K562 (cell line): ENCODE measurements at regions not wholly inside any gene's neighbourhood (a gene's known extent, or its start where the extent isn't known, plus 50 kb on each side); places are given as distances from the start of the nearest gene placed in this dataset.

Experiments
- BMI1 ChIP-seq: fragments of 150-350 bp; IDR thresholded peaks from 2 replicates; pipeline ENCODE4 v1.6.1; 2014; ENCODE audit warnings: low read length
- FOS ChIP-seq: IDR thresholded peaks from 3 replicates; pipeline ENCODE4 v1.6.1; 2011; ENCODE audit not compliant: insufficient read length; ENCODE audit errors: extremely low read depth
- NRF1 ChIP-seq, 2 experiments: fragments of 450-650 bp; IDR thresholded peaks in 1 of 2; conservative IDR thresholded peaks in 1 of 2; 2 replicates each; pipeline ENCODE4 v1.6.1; 2014; ENCODE audit warnings: mild to moderate bottlenecking in 2 of 2
- ZC3H8 ChIP-seq: fragments of 450-650 bp; IDR thresholded peaks from 2 replicates; pipeline ENCODE4 v1.6.1; 2017
- ZNF57 ChIP-seq: fragments of 450-650 bp; formaldehyde crosslinking; IDR thresholded peaks from 2 replicates; pipeline ENCODE4 v1.4.0; 2020; ENCODE audit warnings: mild to moderate bottlenecking, moderate library complexity
- TF ChIP-seq, protein P1 (sequence below), 3 experiments: fragments of 200-800 bp in 1 of 3; sonication (Bioruptor generic) in 1 of 3; sonication (generic) in 1 of 3; formaldehyde crosslinking in 1 of 3; IDR thresholded peaks; 2 replicates each; pipeline versions ENCODE4 v1.6.1 to v1.8.0; 2016 to 2022; ENCODE audit warnings: mild to moderate bottlenecking in 2 of 3, missing compliant biosample characterization in 2 of 3, missing genetic modification characterization in 2 of 3, missing genetic modification reagents in 1 of 3
- TF ChIP-seq, protein P2 (sequence below): sonication (generic); formaldehyde crosslinking; IDR thresholded peaks from 2 replicates; pipeline ENCODE4 v1.9.0; 2022; ENCODE audit warnings: mild to moderate bottlenecking, missing genetic modification reagents
- TF ChIP-seq, protein P3 (sequence below): fragments of 150-350 bp; conservative IDR thresholded peaks from 2 replicates; pipeline ENCODE4 v1.6.1; 2014; ENCODE audit warnings: low read length
- TF ChIP-seq, protein P4 (sequence below), 2 experiments: fragments of 450-650 bp in 1 of 2; sonication (generic) in 1 of 2; formaldehyde crosslinking in 1 of 2; IDR thresholded peaks; 2 replicates each; pipeline versions ENCODE4 v1.7.1 to v1.9.0; 2016 to 2022; ENCODE audit warnings: inconsistent platforms in 1 of 2, mild to moderate bottlenecking in 1 of 2, missing genetic modification reagents in 1 of 2
- TF ChIP-seq, protein P5 (sequence below): fragments of 450-650 bp; IDR thresholded peaks from 2 replicates; pipeline ENCODE4 v1.6.1; 2016; ENCODE audit warnings: missing biosample characterization, missing genetic modification characterization

DNA sequence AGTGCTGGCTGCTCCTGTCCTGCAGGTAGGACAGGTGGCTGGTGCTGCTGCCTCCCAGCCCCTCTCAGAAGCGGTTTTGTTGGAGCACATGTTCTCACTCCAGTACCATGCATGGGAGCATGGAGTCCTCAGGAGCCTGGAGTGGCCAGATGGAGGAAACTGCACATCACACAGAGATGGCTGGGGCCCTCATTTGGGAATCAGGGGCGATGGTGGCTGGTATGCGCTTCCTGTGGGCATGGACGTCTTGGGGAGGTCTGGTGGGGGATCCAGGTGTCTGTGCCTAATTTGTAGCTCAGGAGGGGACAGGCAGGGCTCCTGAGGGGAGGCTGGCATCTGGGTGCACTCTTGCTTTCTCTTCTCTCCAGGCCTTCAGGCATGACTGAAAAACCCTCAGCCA, 168.2 kb downstream of the KLF13 start:
- TF ChIP-seq, protein P1, sequence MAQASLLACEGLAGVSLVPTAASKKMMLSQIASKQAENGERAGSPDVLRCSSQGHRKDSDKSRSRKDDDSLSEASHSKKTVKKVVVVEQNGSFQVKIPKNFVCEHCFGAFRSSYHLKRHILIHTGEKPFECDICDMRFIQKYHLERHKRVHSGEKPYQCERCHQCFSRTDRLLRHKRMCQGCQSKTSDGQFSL (CRISPR knock-in tag; IDR thresholded peaks at IDR 0.05): no peak
- TF ChIP-seq, protein P1 (tag; IDR thresholded peaks at IDR 0.05): no peak
- TF ChIP-seq ZNF57 (CRISPR knock-in tag) (no peak), ZC3H8 (no peak), BMI1 (no peak), NRF1 (conservative IDR thresholded peaks at IDR 0.05 in 1 of 2, IDR thresholded peaks at IDR 0.05 in 1 of 2) (no peak), FOS (no peak)
- TF ChIP-seq, protein P2, sequence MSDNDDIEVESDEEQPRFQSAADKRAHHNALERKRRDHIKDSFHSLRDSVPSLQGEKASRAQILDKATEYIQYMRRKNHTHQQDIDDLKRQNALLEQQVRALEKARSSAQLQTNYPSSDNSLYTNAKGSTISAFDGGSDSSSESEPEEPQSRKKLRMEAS (CRISPR knock-in tag): no peak
- TF ChIP-seq, protein P3, sequence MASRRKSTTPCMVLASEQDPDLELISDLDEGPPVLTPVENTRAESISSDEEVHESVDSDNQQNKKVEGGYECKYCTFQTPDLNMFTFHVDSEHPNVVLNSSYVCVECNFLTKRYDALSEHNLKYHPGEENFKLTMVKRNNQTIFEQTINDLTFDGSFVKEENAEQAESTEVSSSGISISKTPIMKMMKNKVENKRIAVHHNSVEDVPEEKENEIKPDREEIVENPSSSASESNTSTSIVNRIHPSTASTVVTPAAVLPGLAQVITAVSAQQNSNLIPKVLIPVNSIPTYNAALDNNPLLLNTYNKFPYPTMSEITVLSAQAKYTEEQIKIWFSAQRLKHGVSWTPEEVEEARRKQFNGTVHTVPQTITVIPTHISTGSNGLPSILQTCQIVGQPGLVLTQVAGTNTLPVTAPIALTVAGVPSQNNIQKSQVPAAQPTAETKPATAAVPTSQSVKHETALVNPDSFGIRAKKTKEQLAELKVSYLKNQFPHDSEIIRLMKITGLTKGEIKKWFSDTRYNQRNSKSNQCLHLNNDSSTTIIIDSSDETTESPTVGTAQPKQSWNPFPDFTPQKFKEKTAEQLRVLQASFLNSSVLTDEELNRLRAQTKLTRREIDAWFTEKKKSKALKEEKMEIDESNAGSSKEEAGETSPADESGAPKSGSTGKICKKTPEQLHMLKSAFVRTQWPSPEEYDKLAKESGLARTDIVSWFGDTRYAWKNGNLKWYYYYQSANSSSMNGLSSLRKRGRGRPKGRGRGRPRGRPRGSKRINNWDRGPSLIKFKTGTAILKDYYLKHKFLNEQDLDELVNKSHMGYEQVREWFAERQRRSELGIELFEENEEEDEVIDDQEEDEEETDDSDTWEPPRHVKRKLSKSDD: no peak
- TF ChIP-seq, protein P4, sequence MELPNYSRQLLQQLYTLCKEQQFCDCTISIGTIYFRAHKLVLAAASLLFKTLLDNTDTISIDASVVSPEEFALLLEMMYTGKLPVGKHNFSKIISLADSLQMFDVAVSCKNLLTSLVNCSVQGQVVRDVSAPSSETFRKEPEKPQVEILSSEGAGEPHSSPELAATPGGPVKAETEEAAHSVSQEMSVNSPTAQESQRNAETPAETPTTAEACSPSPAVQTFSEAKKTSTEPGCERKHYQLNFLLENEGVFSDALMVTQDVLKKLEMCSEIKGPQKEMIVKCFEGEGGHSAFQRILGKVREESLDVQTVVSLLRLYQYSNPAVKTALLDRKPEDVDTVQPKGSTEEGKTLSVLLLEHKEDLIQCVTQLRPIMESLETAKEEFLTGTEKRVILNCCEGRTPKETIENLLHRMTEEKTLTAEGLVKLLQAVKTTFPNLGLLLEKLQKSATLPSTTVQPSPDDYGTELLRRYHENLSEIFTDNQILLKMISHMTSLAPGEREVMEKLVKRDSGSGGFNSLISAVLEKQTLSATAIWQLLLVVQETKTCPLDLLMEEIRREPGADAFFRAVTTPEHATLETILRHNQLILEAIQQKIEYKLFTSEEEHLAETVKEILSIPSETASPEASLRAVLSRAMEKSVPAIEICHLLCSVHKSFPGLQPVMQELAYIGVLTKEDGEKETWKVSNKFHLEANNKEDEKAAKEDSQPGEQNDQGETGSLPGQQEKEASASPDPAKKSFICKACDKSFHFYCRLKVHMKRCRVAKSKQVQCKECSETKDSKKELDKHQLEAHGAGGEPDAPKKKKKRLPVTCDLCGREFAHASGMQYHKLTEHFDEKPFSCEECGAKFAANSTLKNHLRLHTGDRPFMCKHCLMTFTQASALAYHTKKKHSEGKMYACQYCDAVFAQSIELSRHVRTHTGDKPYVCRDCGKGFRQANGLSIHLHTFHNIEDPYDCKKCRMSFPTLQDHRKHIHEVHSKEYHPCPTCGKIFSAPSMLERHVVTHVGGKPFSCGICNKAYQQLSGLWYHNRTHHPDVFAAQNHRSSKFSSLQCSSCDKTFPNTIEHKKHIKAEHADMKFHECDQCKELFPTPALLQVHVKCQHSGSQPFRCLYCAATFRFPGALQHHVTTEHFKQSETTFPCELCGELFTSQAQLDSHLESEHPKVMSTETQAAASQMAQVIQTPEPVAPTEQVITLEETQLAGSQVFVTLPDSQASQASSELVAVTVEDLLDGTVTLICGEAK (IDR thresholded peaks at IDR 0.05): no peak
- TF ChIP-seq, protein P4 (CRISPR knock-in tag; IDR thresholded peaks at IDR 0.05): no peak
- TF ChIP-seq, protein P5, sequence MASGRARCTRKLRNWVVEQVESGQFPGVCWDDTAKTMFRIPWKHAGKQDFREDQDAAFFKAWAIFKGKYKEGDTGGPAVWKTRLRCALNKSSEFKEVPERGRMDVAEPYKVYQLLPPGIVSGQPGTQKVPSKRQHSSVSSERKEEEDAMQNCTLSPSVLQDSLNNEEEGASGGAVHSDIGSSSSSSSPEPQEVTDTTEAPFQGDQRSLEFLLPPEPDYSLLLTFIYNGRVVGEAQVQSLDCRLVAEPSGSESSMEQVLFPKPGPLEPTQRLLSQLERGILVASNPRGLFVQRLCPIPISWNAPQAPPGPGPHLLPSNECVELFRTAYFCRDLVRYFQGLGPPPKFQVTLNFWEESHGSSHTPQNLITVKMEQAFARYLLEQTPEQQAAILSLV: no peak
